NCI-H446 treated with DMSO at 0.1 percent for 48 hours (cell line): ENCODE measurements at regions not wholly inside any gene's neighbourhood (a gene's known extent, or its start where the extent isn't known, plus 50 kb on each side); places are given as distances from the start of the nearest gene placed in this dataset.
"Not testable (repeated sequence)": the region's sequence is repeated elsewhere in the genome, so short reads cannot be mapped to it uniquely, and the experiment has no call there.

Source experiments
- DNase-seq: peaks from one replicate; lab custom pipeline; 2025; lab: John Stamatoyannopoulos, UW

DNA sequence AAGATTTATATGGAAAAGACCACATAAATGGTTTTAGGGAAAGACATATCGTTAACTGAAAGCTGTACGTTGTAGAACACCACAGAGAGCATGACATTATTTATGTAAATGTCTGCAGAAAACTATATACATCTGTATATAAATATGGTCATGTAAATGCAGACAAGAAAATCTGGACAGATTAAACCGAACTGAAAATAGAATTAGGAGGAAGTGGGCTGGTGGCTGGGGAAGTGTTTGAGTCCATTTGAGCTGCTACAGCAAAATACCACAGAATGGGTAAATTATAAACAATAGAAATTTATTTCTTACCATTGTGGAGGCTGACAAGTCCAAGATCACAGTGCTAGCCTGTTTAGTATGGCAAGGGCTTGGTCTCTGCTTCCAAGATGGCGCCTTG, 56.3 kb upstream of the USP6NL start:
- no peak for DNase-seq

GRCh38 chr10:11663763-11664555, 52.5 kb upstream of the USP6NL start:
- DNase-seq, result no peak

- DNase-seq, result not testable (repeated sequence)
These were observed 51.7 kb upstream of the USP6NL start for GRCh38 chr10:11663126-11663515.

DNA sequence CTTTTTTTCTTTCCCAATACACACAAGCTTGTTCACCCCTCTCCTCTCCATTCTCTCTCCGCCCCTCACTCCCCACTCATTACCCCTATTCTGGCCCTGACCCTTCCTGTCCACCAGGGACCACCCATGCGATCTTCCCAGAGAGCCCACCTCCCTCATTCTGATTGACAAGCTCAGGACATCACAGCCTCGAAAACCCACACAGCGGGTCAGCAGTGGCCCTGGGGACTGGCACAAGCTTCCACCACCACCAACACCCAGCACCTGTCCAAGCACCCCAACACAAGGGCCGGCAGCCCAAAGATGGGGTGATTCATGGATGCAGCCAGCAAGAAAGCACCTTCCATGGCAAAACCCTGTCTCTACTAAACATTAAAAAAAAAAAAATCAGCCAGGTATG, 50.0 kb upstream of the USP6NL start:
- DNase-seq, result no peak
